H1 (cell line): ENCODE measurements at regions not wholly inside any gene's neighbourhood (a gene's known extent, or its start where the extent isn't known, plus 50 kb on each side); places are given as distances from the start of the nearest gene placed in this dataset.

Source experiments
- CTCF ChIA-PET: fragments of 300-600 bp; sonication (Branson Sonifier 250); formaldehyde crosslinking; loops from one replicate; lab custom pipeline; 2021; ENCODE audit not compliant: partially characterized antibody; lab: Charles Lee
- POLR2A ChIA-PET: fragments of 300-600 bp; sonication (Branson Sonifier 250); formaldehyde crosslinking; loops from one replicate; lab custom pipeline; 2021; ENCODE audit warnings: inconsistent platforms; ENCODE audit not compliant: partially characterized antibody; lab: Charles Lee
- DNase-seq, 2 experiments: peaks; one replicate each; pipeline versions ENCODE4 v3.0.0 to v3.0.0-alpha.2; 2010 to 2022; ENCODE audit warnings: low spot score in 2 of 2, low read depth in 1 of 2, mixed read lengths in 1 of 2
- FAIRE-seq: peaks from 2 replicates; lab custom pipeline; 2011; peaks lifted over from hg19 to GRCh38; lab: Jason Lieb, UNC
- H2AFZ ChIP-seq: 2 replicates; pipeline ENCODE4 v1.8.1; 2012; ENCODE audit warnings: low read length, inconsistent platforms
- H2AK5ac ChIP-seq: 2 replicates; pipeline ENCODE4 v1.6.1; 2013; ENCODE audit warnings: low read depth, low read length
- H2BK120ac ChIP-seq: replicated peaks from 2 replicates; pipeline ENCODE3; 2013; ENCODE audit warnings: low read depth, low read length, inconsistent platforms
- H2BK12ac ChIP-seq: 2 replicates; pipeline ENCODE4 v1.6.1; 2013; ENCODE audit warnings: low read depth, low read length
- H2BK15ac ChIP-seq: 2 replicates; pipeline ENCODE4 v1.6.1; 2013; ENCODE audit warnings: low read length
- H2BK20ac ChIP-seq: 2 replicates; pipeline ENCODE4 v1.6.1; 2013; ENCODE audit warnings: low read length
- H2BK5ac ChIP-seq: 2 replicates; pipeline ENCODE4 v1.6.1; 2013; ENCODE audit warnings: low read depth, low read length
- H3K14ac ChIP-seq: 2 replicates; pipeline ENCODE4 v1.6.1; 2013; ENCODE audit warnings: inconsistent platforms; ENCODE audit not compliant: insufficient read length
- H3K18ac ChIP-seq: 2 replicates; pipeline ENCODE4 v1.6.1; 2013; ENCODE audit warnings: low read length; ENCODE audit errors: extremely low read depth
- H3K23ac ChIP-seq: 2 replicates; pipeline ENCODE4 v1.6.1; 2013; ENCODE audit warnings: inconsistent platforms; ENCODE audit not compliant: insufficient read length
- H3K23me2 ChIP-seq: 2 replicates; pipeline ENCODE4 v1.6.1; 2013; ENCODE audit warnings: low read depth, low read length
- H3K27ac ChIP-seq: 2 replicates; pipeline ENCODE4 v1.6.1; 2011; ENCODE audit warnings: low read depth, low read length, inconsistent platforms
- H3K27me3 ChIP-seq, 4 experiments: replicated peaks in 1 of 4; 1 replicate in 1 of 4; 2 replicates in 3 of 4; pipeline versions ENCODE4 v1.6.1 to v1.8.1; 2011 to 2013; ENCODE audit warnings: low read length in 3 of 4, mild to moderate bottlenecking in 3 of 4, inconsistent platforms in 2 of 4, mixed read lengths in 2 of 4, moderate library complexity in 1 of 4; ENCODE audit not compliant: control insufficient read depth in 3 of 4, insufficient read depth in 3 of 4; ENCODE audit errors: extremely low read depth in 1 of 4
- H3K36me3 ChIP-seq, 4 experiments: 2 replicates each; pipeline versions ENCODE4 v1.6.1 to v1.8.1; 2011 to 2013; ENCODE audit warnings: mild to moderate bottlenecking in 4 of 4, low read length in 3 of 4, moderate library complexity in 2 of 4, control low read depth in 1 of 4, inconsistent platforms in 1 of 4; ENCODE audit not compliant: insufficient read depth in 4 of 4, control insufficient read depth in 2 of 4
- H3K4ac ChIP-seq: replicated peaks from 2 replicates; pipeline ENCODE3; 2013; ENCODE audit warnings: low read length, low read depth, mixed read lengths, inconsistent platforms; ENCODE audit not compliant: insufficient read length
- H3K4me1 ChIP-seq, 4 experiments: replicated peaks in 1 of 4; 1 replicate in 1 of 4; 2 replicates in 3 of 4; pipeline versions ENCODE4 v1.6.1 to v1.8.1; 2011 to 2013; ENCODE audit warnings: low read length in 3 of 4, inconsistent platforms in 2 of 4, mixed read lengths in 1 of 4; ENCODE audit not compliant: insufficient read depth in 4 of 4, control insufficient read depth in 3 of 4
- H3K4me2 ChIP-seq, 2 experiments: 2 replicates each; pipeline versions ENCODE4 v1.6.1 to v1.8.1; 2011 to 2013; ENCODE audit warnings: low read depth in 2 of 2, low read length in 2 of 2, control low read depth in 1 of 2, inconsistent platforms in 1 of 2, mild to moderate bottlenecking in 1 of 2; ENCODE audit not compliant: insufficient read depth in 1 of 2
- H3K4me3 ChIP-seq, 4 experiments: fragments of 200-600, 300-600 bp in 1 of 4; sonication (generic), shearing (Covaris generic), sonication (Bioruptor Twin) in 1 of 4; 2 replicates each; pipeline versions ENCODE4 v1.5.1 to v1.8.1; 2011 to 2016; ENCODE audit warnings: low read length in 4 of 4, low read depth in 3 of 4, control low read depth in 2 of 4, inconsistent platforms in 2 of 4, mild to moderate bottlenecking in 2 of 4, mixed read lengths in 1 of 4, moderate library complexity in 1 of 4; ENCODE audit not compliant: insufficient read depth in 2 of 4; ENCODE audit errors: extremely low read depth in 1 of 4
- H3K56ac ChIP-seq: replicated peaks from 2 replicates; pipeline ENCODE3; 2013; ENCODE audit warnings: low read depth, mild to moderate bottlenecking, mixed read lengths, low read length, inconsistent platforms; ENCODE audit not compliant: insufficient read length
- H3K79me1 ChIP-seq: 2 replicates; pipeline ENCODE4 v1.6.1; 2013; ENCODE audit warnings: low read depth, low read length, control low read depth
- H3K79me2 ChIP-seq, 2 experiments: 2 replicates each; pipeline versions ENCODE4 v1.6.1 to v1.8.1; 2012 to 2013; ENCODE audit warnings: low read length in 2 of 2, mild to moderate bottlenecking in 2 of 2, inconsistent platforms in 1 of 2; ENCODE audit not compliant: insufficient read depth in 2 of 2, control insufficient read depth in 1 of 2
- H3K9ac ChIP-seq, 4 experiments: replicated peaks in 1 of 4; 1 replicate in 1 of 4; 2 replicates in 3 of 4; pipeline versions ENCODE4 v1.6.1 to v1.8.1; 2011 to 2013; ENCODE audit warnings: low read depth in 3 of 4, low read length in 3 of 4, control low read depth in 2 of 4, mild to moderate bottlenecking in 2 of 4, moderate library complexity in 2 of 4, inconsistent platforms in 1 of 4; ENCODE audit errors: extremely low read depth in 1 of 4
- H3K9me3 ChIP-seq, 2 experiments: 2 replicates each; pipeline versions ENCODE4 v1.6.1 to v1.8.1; 2012 to 2013; ENCODE audit warnings: mild to moderate bottlenecking in 2 of 2, moderate library complexity in 2 of 2, control low read depth in 1 of 2, inconsistent platforms in 1 of 2, low read depth in 1 of 2, low read length in 1 of 2, mixed read lengths in 1 of 2; ENCODE audit not compliant: insufficient read depth in 2 of 2
- H4K20me1 ChIP-seq, 2 experiments: replicated peaks in 1 of 2; 2 replicates each; pipeline versions ENCODE3 to v1.8.1; 2011 to 2013; ENCODE audit warnings: inconsistent platforms in 2 of 2, low read length in 2 of 2, mild to moderate bottlenecking in 1 of 2; ENCODE audit not compliant: insufficient read depth in 2 of 2, control insufficient read depth in 1 of 2
- H4K5ac ChIP-seq: 2 replicates; pipeline ENCODE4 v1.6.1; 2013; ENCODE audit warnings: low read length, low read depth, mixed read lengths, inconsistent platforms; ENCODE audit not compliant: insufficient read length
- H4K8ac ChIP-seq: 2 replicates; pipeline ENCODE4 v1.8.0; 2013; ENCODE audit warnings: mild to moderate bottlenecking, moderate library complexity, low read length, inconsistent platforms; ENCODE audit not compliant: insufficient read depth; ENCODE audit errors: extremely low read depth
- H4K91ac ChIP-seq: replicated peaks from 2 replicates; pipeline ENCODE3; 2013; ENCODE audit warnings: low read length, mixed read lengths, inconsistent platforms; ENCODE audit not compliant: insufficient read length
- E2F6 ChIP-seq: IDR thresholded peaks from 2 replicates; pipeline ENCODE4 v1.6.1; 2012; ENCODE audit warnings: inconsistent platforms
- RAD21 ChIP-seq, 2 experiments: IDR thresholded peaks in 1 of 2; conservative IDR thresholded peaks in 1 of 2; 2 replicates each; pipeline ENCODE4 v1.6.1; 2011; ENCODE audit warnings: low read depth in 2 of 2, low read length in 2 of 2, improper control_type of control experiment in 1 of 2, inconsistent platforms in 1 of 2, mild to moderate bottlenecking in 1 of 2, moderate library complexity in 1 of 2
- SP4 ChIP-seq: IDR thresholded peaks from 2 replicates; pipeline ENCODE4 v1.6.1; 2012; ENCODE audit warnings: low read length, inconsistent platforms
- WGBS, 2 experiments: shearing (Covaris generic) in 1 of 2; methylation state at CpG; one replicate each; pipeline versions ENCODE4 v1.1.6 to v1.1.7; 2013 to 2015; ENCODE audit warnings: low lambda C conversion rate in 2 of 2, mixed read lengths in 2 of 2, inconsistent platforms in 1 of 2, low coverage in 1 of 2, missing lambda C conversion rate in 1 of 2; ENCODE audit not compliant: insufficient replicate concordance in 2 of 2, insufficient coverage in 1 of 2, insufficient read length in 1 of 2; ENCODE audit errors: extremely low coverage in 1 of 2, missing lambda C conversion rate in 1 of 2; 5-methylcytosine and 5-hydroxymethylcytosine counted together

GRCh38 chr1:30286241-30286987 lies 437.0 kb downstream of the MATN1 start:
- H4K91ac ChIP-seq: no peak overlapping the region
- H3K4me2 ChIP-seq: no peak overlapping the region
- no peaks in the 10 kb centered on the region for H3K23me2 ChIP-seq
- H3K36me3 ChIP-seq: no peaks in the 10 kb centered on the region
- H3K4me1 ChIP-seq: no peaks in the 10 kb centered on the region
- H4K8ac ChIP-seq: no peak overlapping the region
- no peaks in the 10 kb centered on the region for H3K79me1 ChIP-seq
- no peak for FAIRE-seq
- H2BK15ac ChIP-seq: no peak overlapping the region
- H3K79me2 ChIP-seq: no peaks in the 10 kb centered on the region
- no peak overlapping the region for H3K27ac ChIP-seq
- POLR2A ChIA-PET: no interaction called here
- WGBS, 2 experiments: 80% methylated on average over 9 of the region's 13 CpGs; no CpG with 5 or more reads in 1 of the 2 experiments
- H3K4me3 ChIP-seq: no peak overlapping the region
- no peak overlapping the region for H3K18ac ChIP-seq
- no peak overlapping the region for H3K14ac ChIP-seq
- H3K27me3 ChIP-seq: no peaks in the 10 kb centered on the region
- peak overlapping the region; percentile 6; the same call in 1 of the 2 replicates for H2AFZ ChIP-seq
- peak in 1 of 2 experiments; percentile 42 for DNase-seq
- H2BK12ac ChIP-seq: no peak overlapping the region
- no peak overlapping the region for H3K9ac ChIP-seq
- no peak overlapping the region for H2BK5ac ChIP-seq
- no peak overlapping the region for H2AK5ac ChIP-seq
- H2BK120ac ChIP-seq: no peak overlapping the region
- CTCF ChIA-PET: interaction anchor here (0.7 to 2.9 kb wide), 5 partner anchors 11 to 149 kb away, joined by 3 to 11 read pairs (median 4); no protein-coding TSS in a partner anchor
- TF ChIP-seq E2F6 (peak; percentile 44; the same call in 1 of the 2 replicates), RAD21 (IDR thresholded peaks at IDR 0.05 in 1 of 2, conservative IDR thresholded peaks at IDR 0.05 in 1 of 2; ENCODE audit: low read depth in 2 of 2, low read length in 2 of 2) (no peak), SP4 (no peak)
- TF ChIP-seq, all 59 proteins: peak for 1
- no peak overlapping the region for H2BK20ac ChIP-seq
- H4K20me1 ChIP-seq: no peaks in the 10 kb centered on the region
- H3K4ac ChIP-seq: no peak overlapping the region
- H3K56ac ChIP-seq: no peak overlapping the region
- H3K9me3 ChIP-seq: no peaks in the 10 kb centered on the region
- H3K23ac ChIP-seq: no peak overlapping the region
- H4K5ac ChIP-seq: no peak overlapping the region
